Left ventricle myocardium superior (tissue), 1 donor: ENCODE measurements at regions not wholly inside any gene's neighbourhood (a gene's known extent, or its start where the extent isn't known, plus 50 kb on each side); places are given as distances from the start of the nearest gene placed in this dataset.

ENCODE experiments used
- ATAC-seq: fragments of 200-7000 bp; cut with Tn5 transposase; one replicate; pipeline ENCODE4 v1.9.1; 2020; ENCODE audit warnings: mild to moderate bottlenecking, moderate library complexity
- DNase-seq: peaks from one replicate; pipeline ENCODE4 v3.0.0-alpha.2; 2020
- intact Hi-C: fragments of 100-400 bp; cut with micrococcal nuclease; formaldehyde crosslinking; loops from one replicate; pipeline ENCODE4 v1.11.0; 2022
- donor health status: DM: no; HTN: yes; CAD: no; lungs with severe emphysema.

DNA sequence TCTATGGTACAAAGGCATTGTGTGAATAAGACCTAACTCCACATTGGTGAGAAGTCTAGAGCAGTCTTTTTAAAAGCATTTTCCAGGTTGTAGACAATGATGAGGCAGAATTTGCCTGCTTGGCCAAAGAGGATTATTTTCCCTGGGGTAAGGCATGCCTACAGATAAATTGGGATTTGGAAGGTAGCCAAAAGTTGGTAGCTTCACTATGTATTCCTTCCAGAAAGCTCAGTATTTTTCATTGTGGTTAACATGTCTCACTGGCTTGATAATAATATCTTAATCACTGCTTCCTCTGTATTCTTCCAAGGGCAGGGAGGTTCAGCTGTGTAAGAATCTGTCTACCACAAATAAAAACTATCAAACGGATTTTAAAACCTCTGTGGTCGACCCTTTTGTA lies 590.8 kb upstream of the PRMT6 start:
- ATAC-seq (no peak), DNase-seq (no peak)
- intact Hi-C loops, result no loop called here

DNA sequence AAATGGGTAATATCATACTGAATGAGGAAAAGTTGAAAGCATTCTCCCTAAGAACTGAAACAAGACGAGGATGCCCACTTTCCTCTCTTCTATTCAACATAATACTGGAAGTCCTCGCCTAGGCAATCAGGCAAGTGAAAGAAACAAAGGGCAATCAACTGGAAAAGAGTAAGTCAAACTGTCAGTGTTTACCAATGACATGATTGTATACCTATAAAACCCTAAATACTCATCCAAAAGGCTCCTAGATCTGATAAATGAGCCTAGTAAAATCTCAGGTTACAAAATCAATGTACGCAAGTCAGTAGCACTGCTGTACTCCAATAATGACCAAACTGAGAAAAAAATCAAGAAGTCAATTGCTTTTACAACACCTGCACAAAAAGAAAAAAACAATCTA lies 575.8 kb upstream of the PRMT6 start:
- DNase-seq (no peak), ATAC-seq (no peak)
- intact Hi-C loops, result no loop called here

DNA sequence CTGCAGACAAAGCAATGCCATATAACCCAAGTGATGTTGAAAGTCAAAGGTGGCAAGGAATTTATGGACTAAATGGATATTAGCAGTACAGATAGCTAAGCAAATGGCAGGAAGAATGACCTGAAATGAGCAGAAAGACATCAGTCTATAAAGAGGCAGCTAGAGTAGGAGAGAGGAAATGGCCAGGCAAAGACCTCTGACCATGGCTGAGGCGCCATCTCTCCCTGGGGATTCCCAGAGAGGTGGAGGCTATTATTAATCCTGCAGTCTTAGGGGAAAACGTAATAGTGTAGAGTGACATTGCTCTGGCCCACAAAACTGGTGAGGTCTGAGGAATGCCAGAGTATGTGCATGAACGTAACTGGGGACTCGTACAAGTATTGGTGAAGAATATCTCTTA lies 563.6 kb upstream of the PRMT6 start:
- ATAC-seq (no peak), DNase-seq (no peak)
- intact Hi-C loops, result no loop called here

DNA sequence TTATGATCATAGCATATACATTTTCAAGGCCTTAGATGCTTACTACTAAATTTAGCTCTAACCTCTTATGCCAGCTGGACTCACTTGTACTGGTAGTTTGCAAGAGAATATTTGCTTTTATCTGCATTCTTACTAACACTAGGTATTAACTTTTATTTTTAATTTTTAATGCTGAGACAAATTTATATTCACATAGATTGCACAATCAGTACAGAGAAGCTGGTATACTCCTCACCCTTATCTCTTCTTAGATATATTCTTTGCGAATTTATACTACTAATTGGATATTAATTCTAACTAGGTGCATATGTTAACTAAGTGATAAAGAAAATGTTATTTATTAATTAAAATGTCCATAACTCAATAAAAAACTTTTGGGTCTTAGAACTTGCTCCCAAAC lies 561.8 kb upstream of the PRMT6 start:
- intact Hi-C loops, result no loop called here
- no peak for DNase-seq
- ATAC-seq, result no peak

DNA sequence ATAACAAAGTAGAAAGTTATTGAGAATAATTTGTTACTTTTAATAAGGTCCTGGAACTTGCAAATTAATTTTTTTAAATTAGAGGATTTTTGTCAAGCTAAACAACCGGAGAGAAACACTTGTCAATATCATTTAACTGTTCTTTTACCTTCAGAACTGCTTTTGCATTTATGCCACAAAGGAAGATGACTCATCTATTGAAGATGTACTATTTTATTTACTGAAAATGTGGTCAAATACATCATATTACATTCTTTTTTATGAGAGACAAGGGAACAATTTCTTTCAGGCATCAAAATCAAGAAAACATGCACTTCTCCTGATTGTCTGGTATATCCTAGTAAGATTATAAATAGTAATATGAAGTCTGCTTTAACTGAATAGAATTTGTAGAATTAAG lies 558.2 kb upstream of the PRMT6 start:
- intact Hi-C loops, result no loop called here
- no peak for ATAC-seq
- DNase-seq, result no peak

DNA sequence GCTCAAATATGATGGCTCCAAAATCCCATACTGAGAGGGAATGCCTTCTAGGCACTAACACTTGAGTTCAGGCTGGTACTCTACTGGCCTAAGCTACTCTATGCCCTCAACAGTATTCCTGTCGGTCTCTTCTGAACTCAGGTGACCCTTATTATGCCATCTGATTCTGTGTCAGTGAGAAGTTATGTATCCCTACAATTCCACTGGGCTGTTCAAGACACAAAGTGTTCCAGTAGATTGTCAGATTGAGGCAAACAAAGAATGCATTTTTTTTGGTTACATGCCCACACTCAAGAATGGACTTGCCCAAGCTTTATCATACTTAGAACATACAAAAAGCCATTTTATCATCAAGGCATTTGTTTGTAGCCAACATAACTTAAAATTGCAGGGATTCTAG lies 553.8 kb upstream of the PRMT6 start:
- intact Hi-C loops, result no loop called here
- DNase-seq (no peak), ATAC-seq (no peak)

DNA sequence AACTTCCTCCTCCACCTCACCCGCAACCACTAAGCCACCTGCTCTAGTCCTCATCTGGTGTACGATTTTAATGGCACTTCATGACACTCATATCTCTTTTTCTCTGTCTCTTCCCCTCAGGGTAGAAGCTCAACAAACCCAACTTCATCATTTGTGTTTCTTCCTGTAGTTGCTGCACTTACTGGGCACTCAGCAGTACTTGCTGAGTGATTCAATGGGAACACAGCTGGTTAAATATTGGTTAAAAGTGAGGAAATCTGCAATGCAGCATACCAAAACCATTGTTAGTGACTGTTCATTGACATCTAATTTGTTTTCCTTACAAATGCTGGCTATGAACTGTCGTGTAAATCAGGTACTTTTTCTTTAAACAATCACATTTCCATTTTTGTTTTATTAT lies 541.1 kb upstream of the PRMT6 start:
- ATAC-seq (no peak), DNase-seq (no peak)
- intact Hi-C loops, result no loop called here

DNA sequence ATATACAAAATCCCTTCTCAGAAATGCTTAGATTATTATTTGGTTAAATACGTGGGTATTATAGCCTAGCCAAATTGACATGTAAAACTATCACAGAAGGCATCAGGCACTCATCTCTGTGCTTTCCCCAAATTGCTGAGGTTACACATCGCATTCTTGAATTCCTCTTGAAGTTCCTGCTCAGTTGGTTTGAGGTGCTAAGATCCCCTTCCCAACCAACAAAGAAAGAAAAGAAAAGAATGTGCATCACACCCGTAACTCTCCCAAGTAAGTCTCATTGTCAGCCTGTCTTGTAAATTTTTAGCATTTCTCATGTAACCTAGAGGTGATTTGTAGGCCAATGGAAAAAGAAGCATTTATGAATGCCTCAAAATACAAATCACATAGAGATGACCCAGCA lies 539.2 kb upstream of the PRMT6 start:
- DNase-seq, result no peak
- intact Hi-C loops, result no loop called here

DNA sequence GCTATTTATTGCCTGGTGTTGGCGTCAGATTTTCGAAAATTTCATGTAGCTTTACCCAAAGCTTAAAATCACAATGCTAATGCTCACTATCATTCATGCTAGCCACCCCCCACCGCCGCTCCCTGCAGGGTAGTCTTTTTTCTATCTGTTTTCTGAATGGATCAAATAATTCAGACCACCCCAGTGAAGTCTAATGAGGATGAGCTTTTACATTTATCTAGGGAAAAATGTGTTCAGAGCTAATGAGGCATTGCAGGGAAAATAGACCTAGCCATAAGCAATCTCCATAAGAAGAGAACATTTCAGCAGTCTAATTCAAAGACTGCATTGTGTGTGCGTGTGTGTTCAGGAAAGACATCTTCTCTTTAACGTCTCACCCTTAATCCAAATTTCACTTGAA lies 533.0 kb upstream of the PRMT6 start:
- no peak for DNase-seq
- ATAC-seq, result no peak
- intact Hi-C loops, result no loop called here

More for the DNA sequence above, 539.2 kb upstream of the PRMT6 start:
- ATAC-seq, result no peak

DNA sequence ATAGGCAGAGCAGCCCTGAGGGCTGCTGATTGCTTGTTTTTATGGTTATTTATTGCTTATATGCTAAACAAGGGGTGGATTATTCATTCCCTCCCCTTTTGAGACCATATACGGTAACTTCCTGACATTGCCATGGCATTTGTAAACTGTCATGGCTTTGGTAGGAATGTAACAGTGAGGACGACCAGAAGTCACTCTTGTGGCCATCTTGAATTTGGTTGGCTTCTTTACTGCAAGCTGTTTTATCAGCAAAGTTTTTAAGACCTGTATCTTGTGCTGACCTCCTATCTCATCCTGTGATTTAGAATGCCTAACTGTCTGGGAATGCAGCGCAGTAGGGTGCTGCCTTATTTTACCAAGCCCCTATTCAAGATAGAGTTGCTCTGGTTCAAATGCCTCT lies 531.8 kb upstream of the PRMT6 start:
- intact Hi-C loops, result no loop called here
- ATAC-seq (no peak), DNase-seq (no peak)

DNA sequence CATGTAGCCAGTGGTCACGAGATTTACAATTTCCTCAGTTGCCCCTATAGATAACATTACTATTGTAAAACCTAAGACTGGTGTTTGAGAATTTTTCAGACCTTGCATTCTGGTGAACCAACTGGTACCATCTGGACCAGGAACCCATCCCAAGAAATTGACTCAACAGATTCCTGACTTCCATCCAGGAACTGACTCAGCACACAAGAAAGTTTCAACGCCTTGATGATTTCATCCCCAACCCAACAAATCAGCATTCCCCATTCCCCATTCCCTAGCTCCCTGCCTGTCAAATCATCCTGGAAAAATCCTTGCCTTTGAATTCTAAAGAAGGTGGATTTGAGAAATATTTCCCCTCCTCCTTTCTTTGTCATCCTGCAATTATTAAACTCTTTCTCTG lies 529.8 kb upstream of the PRMT6 start:
- intact Hi-C loops, result no loop called here
- ATAC-seq (no peak), DNase-seq (no peak)

DNA sequence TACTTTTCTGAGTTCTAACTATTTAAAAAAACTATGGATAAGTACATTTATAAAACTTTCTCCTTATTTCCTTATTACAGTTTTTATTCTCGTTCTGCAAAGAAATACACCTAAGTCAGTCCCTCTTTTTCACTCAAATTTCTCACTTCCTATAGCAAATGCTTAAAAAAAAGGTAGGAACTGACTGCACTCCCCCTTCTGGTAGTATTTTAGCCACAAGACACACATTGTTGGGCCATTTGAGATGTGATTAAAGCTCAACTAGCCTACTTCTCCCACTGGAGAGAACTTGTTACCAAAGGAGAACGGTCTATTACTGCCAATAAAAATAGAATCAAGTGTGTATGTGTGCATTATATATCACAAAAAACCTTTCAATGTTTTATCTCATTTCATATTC lies 521.9 kb upstream of the PRMT6 start:
- no peak for DNase-seq
- intact Hi-C loops, result no loop called here
- ATAC-seq, result no peak

DNA sequence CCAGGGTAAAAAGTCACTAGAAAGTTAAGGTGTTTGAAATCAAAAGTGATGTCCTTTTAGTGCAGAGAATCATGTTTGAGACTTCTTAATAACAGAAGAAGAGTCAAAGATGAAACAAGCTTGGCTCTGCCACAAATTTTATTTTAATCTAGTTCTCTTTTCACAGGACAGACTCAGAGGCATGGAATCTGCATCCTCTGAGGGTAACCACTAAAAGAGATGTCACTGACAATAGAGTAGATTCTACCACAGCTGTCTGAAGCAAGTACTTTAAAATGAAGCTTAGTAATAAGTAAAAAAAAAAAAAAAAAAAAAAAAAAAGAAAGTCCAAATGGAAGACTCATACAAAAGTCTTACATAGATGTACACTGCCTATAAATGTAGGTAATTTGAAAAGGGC lies 519.7 kb upstream of the PRMT6 start:
- ATAC-seq, result no peak
- intact Hi-C loops, result no loop called here
- no peak for DNase-seq

DNA sequence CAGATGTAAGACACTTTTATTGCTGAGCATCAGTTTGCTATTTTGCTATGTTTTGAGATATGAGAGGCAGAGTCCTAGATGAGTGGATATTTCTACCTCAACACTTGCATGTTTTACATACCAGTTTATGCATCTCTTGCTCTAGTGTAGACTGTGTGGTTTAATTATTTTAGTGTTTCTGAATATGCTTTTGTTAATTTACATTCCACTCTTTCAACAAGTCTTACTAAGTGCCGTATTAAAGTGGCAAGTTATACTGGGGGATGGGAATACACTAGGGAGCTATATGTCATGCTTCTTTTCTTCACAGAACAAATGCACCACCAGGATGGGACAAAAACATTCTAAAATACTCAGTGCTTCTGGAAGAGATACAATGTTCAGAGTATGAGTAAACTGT lies 507.7 kb upstream of the PRMT6 start:
- ATAC-seq (no peak), DNase-seq (no peak)
- intact Hi-C loops, result no loop called here

DNA sequence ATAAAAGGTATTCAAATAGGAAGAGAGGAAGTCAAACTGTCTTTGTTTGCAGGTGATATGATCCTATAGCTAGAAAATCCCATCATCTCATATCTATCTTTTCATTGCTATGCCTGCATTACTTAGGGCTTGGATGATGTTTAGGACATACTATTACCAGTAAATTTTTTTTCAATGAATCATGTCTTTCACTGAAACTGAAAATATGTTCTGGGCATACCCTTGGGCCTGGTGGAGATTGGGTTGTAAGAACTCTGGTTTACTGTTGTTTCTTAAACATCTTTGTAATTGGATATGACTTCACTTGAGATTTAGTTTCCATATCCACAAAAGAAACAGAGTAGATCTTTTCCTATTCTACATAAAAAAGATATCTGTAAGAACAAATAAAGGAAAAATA lies 502.2 kb upstream of the PRMT6 start:
- intact Hi-C loops, result no loop called here
- DNase-seq, result no peak
- ATAC-seq, result no peak

DNA sequence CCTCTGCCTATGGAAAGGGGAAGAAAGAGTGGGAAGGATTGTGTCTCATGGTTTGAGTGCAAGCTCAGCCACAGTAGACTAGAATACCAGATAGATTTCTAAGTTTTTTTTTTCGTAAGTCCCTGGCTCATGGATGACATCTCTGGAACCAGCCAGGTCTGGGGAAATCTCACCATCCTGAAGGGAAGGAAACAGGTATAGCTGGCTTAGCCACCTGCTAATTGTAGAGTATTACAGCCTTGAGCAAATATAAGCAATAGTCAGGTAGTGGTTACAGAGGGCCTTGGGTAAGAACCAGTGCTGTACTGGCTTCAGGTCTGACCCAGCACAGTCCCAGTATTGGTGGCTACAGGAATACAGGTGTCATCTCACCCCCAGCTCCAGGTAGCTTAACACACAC lies 500.9 kb upstream of the PRMT6 start:
- intact Hi-C loops, result no loop called here
- ATAC-seq (no peak), DNase-seq (no peak)

DNA sequence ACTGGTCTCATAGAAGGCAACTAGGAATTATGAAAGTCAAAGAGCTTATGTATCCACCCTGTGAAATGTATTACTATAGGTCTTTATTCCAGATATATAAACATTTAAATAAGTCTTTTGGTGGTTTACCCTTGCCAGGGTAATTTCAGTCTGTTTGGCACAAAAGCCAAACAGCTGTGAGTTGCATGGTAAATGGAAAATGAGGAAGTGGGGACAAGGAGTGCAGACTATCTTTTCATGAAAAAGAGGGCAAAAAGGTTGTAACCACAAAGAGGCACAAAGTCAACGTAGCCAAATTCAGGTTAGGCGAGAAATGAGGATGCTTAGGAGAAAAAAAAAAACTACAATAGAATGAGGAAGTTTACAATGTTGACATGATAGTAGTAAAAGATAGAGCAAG lies 492.3 kb upstream of the PRMT6 start:
- DNase-seq, result no peak
- intact Hi-C loops, result no loop called here

DNA sequence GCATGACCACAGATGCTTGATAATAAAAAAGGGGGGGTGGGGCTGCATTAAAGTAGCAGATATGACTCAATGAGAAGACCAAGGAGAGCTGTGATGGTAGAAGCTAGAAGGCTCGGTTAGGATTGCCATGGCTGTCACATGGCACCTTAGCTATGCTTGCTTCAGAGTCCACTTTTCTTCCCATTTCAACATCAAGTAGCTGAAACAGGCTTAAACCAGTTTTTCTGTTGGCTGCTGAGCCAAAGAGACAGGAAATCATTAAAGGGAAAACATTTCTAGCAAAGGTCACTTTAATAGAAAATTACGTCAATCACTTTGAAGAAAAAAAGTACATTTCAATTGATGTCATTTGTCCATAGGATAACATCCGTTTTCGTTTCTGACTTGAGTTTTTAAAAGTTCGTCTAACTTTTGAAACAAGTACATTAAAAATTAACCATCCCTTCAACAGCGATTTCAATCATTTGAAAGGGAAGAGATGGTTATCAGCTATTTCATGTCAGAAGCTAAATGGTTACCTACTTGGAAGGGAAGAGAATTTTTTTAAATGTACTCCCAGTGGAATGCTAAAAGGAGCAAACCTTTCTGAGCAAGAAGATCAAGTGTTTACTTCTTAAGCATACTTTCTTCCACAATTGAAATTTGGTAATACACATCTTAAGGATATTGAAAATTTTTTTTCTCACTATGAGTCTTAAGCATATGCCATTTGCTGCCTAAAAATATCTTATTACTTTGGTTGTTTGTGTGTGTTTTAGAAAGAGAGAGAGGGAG lies 488.1 kb upstream of the PRMT6 start:
- ATAC-seq (no peak), DNase-seq (no peak)
- intact Hi-C loops, result no loop called here

More for the DNA sequence above, 492.3 kb upstream of the PRMT6 start:
- no peak for ATAC-seq

DNA sequence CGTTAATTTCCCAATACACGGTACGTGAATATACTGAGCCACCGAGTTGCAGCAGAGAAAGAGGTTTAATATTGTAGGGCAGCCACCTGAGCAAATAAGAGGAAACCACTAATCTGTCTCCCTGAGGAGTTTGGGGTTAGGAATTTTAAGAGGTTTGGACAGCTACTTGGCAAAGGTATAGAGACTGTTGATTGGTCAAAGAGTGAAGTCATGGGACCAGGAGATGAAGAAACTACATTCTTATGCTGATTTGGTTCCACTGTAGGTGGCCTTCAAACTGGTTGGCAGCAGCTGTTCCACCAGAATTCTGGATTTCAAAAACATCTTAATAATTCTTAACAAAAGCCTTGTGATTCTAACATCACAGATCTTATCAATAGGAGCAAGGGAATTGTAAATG lies 485.4 kb upstream of the PRMT6 start:
- no peak for ATAC-seq
- intact Hi-C loops, result no loop called here
- no peak for DNase-seq

DNA sequence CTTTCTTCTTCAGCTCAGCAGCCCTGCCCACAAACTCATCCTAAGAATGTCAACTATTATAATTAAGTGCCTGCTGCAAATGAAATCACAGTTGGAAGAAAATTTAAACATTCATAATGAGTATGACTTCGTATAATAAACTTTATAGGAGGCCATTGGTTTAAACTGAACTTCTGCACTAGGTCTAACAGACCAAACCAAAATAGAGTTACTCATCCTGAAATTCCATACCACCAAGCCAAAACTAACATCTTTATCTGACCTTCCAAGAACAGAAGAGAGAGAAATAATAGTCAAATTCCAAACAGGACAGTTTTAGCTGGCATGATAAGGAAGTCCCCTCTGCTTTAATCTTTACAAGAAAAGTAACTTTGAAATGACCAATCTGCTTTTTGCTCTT lies 472.4 kb upstream of the PRMT6 start:
- intact Hi-C loops, result no loop called here
- ATAC-seq, result no peak
- DNase-seq, result no peak

DNA sequence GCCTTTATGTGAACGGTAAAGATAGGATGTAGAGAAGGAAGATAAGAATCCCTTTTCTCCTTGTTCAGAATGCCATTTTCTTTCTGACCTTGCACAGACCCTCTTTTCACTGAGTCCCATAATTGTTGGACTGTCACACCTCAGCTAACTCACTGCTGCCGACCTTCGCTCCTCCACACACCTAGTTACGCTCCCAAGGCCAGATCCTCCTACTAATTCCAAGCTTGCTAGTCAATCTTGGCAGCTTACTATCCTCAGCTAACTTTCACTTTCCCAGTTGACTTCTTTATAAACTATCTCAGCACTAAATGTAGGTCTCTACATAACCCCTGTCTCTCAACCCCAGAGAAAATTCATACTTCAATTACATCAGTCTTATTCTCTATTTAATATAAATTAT lies 471.8 kb upstream of the PRMT6 start:
- intact Hi-C loops, result no loop called here
- no peak for DNase-seq
- no peak for ATAC-seq

DNA sequence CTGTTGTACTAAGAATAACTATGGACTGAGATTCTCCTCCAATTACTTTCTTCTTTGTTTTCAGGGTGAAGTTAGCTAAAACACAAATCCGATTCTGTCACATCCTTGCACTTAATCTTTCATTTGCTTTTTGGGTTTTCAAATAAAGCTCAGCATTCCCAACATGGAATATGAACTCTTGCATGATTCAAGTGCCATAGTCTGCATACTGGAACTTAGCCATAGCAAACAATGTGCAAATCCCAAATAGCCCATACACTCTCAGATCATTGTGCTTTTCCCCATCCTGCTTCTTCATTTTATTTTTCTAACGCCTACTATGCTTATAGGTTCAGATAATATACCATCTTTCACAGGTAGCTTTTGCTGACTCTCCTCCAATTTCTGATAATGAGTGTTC lies 455.8 kb upstream of the PRMT6 start:
- intact Hi-C loops, result no loop called here
- DNase-seq, result no peak
- ATAC-seq, result no peak
